Inferior parietal cortex (tissue), 1 donor: ENCODE measurements at regions not wholly inside any gene's neighbourhood (a gene's known extent, or its start where the extent isn't known, plus 50 kb on each side); places are given as distances from the start of the nearest gene placed in this dataset.
A peak's percentile ranks its signal among the peaks of the same experiment; 100 is the strongest.
"Not testable (repeated sequence)": the region's sequence is repeated elsewhere in the genome, so short reads cannot be mapped to it uniquely, and the experiment has no call there.

ENCODE experiments used
- DNase-seq: peaks from one replicate; pipeline ENCODE4 v3.0.0-alpha.2; 2016; ENCODE audit errors: extremely low spot score

DNA sequence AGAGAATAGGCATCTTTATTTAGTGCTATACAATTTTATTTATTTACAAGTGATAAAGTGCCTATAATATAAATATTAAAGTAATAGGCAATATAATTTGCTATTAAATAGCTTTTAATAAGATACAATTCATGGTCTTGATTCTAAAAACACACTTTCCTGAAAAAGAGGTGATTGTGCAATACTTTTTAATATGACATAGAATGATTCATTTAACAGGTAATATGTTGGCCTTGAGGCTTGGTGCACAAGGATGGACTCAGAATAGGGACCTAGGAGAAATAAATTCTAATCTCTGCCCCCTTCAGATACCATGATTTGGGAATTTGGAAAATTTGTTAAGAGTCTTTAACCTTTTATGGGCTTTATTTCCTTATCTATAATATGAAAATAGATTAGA is 149.9 kb upstream of the FUT9 start:
- no peak for DNase-seq

DNA sequence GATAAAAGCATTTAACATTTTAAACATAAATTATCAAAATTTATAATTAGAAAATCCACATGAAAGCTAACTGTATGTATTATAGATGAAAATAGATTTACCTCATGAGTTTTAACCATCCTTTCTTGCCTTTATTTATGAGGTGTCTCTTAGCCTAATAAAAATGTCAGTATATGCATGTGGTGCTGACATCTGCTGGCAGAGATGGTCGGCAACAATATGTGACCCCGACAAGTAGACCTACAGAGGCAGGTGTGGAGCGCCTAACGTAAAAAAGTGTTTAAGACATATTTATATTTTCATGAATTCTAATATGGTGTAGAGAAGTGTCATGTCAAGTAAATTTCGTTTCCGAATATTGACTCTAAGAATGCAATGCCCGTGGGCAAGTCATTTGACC is 149.0 kb upstream of the FUT9 start:
- no peak for DNase-seq

DNA sequence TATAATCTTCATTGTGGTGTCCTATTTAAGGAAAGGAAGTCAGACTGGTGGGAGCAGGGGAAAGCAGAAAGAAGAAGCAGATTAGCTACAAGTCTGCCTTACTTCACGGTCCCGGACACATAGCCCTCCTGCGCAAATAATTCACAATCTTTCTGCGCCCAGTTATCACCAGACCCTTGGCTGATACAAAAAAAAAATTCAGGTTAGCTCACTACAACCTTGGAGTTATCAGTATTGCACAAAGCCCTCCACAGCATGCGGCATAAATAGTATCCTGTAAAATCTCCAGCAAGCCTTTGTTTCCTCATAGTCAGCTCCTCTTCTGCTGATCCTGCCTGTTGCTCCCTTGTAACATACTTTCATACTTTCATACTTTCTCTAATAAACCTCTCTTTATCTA is 148.6 kb upstream of the FUT9 start:
- no peak for DNase-seq

DNA sequence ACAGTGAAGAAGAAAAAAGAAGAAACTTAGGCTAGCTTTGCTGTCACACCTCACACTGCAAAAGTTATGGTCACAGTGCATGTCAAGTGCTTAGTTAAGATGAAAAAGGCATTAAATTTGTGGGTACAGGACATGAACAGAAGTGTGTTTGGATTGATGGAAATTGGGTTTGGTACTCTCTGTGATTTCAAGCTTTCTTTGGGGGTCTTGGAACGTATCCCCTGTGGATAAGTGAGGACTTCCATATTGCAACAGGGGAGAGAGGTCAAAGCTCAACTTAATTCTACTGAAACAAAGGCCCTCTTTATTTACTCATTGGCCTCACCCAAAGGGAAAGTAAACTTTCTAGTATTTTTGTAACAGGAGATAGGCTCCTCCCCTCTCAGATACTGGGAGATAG is 138.3 kb upstream of the FUT9 start:
- DNase-seq, result no peak

DNA sequence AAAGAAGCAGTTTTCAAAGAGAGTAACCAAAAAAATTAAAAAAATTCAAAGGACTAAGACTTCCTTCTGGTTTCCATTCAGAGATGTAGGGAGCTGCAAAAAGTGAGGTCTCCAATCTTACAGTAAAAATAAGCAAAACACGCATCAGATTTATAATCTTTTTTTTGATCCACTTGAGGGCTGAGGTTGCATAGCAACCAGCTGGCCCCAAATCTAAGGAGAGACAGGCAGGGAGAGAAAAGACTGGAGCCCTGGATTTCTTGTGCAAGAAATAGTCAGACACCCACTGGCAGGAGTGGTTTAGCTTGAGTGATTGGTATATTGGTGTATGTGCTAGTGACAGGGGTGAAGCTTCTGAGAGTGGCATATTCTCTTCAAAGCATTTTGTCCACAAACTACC is 135.9 kb upstream of the FUT9 start:
- DNase-seq, result no peak

DNA sequence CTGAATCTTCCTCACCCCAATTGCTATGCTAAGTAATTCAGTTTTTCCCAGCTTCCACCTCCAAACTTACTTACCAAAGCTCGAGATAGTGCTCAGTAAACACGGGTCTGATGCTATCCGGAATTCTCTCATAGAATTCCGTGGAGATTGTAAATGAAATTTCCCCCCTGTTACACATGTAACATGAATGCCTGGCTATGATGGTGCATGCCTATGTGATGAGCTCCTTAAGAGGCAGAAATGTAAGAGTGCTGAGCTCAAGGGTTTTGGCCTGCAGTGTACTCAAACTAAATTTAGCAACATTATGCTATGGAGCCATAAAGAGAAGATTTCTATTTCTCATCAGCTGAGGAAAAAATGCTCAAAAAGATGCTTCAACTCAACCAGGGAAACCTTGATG is 133.4 kb upstream of the FUT9 start:
- no peak for DNase-seq

DNA sequence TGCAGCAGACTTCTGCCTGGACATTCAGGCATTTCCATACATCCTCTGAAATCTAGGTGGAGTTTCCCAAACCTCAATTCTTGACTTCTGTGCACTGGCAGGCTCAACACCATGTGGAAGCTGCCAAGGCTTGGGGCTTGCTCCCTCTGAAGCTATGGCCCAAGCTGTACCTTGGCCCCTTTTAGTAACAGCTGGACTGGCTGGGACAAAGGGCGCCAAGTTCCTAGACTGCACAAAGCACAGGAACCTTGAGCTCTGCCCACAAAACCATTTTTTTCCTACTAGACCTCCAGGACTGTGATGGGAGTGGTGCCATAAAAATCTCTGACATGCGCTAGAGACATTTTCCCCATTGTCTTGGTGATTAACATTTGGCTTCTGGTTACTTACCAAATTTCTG is 127.1 kb upstream of the FUT9 start:
- not testable (repeated sequence) for DNase-seq

DNA sequence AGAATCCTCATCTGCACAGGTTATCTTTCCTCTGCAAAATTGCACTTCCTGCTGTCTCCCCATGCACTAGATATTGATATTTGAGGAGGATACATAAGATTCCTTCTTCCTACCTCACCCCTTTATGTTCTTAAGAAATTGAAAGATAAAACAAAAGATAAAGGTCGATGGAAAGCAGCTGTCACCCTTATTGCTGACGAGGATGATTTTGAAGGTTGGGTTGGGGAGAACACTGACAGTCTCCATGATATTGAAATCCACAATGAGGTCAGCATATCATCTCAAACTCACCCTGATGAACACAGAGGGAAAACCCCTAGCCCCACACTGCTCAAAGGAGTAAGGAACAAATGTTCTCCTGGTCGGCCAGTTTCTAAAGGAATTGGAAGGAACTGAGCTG is 110.6 kb upstream of the FUT9 start:
- DNase-seq, result no peak

DNA sequence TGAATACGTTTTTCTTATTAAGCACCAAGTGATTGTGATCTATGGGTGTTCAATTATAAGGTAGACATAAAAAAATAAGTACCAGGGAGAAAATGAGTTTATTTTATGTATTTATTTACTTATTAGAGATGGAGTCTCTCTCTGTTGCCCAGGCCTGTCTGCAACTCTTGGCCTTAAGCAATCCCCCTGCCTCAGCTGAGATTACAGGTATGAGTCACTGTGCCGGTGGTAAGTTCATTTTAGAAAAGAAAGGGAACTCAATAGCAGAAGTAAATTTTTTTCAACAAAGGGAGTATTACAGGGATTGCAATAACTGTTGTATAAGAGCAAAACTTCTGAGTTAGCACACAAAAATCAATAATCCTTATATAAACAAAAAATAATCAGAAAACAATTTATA is 98.7 kb upstream of the FUT9 start:
- no peak for DNase-seq

DNA sequence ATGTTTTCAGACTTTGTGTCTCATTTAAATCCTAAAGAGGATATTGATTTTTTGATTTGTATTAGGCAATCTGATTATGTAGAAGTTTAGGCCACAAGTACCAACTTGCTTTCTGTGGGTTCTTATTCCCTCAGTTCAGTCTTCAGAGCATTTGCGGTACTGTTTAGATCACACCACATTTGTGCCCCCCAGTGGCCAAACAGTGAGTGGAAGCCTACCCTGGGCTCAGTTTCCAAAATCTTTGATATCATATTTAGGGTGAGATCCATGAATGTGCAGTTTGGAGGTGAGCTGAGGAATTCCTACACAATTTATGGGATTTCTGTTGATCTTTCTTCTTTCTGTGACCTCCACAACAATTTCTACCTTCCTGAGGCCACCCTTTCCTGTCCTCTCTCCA is 92.3 kb upstream of the FUT9 start:
- no peak for DNase-seq

DNA sequence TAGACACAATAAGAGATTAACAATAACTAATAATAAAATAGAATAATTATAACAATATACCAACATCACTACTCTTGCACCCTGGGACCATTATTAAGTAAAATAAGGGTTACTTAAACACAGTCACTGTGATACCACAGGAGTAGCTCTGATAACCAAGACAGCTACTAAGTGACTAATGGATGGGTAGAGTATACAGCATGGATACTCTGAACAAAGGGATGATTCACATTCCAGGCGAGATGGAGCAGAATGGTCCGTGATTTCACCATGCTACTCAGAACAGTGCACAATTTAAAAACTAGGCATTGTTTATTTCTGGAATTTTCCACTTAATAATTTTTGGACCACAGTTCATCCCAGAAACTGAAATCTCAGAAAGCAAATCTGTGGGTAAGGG is 80.0 kb upstream of the FUT9 start:
- DNase-seq, result no peak

DNA sequence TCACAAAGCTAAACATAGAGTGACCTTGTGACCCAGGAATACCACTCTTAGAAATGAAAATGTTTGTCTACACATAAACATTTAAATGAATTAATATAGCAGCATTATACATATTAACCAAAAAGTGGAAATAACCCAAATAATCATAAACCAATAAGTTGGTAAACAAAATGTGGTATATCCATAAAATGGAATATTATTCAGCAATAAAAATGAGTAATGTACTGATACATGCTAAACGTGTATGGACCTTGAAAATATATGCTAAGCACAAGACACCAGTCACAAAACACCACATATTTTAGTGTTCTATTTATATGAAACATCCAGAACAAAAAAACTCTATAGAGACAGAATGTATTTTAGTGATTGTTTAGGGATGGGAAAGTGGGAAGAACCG is 68.9 kb upstream of the FUT9 start:
- no peak for DNase-seq

DNA sequence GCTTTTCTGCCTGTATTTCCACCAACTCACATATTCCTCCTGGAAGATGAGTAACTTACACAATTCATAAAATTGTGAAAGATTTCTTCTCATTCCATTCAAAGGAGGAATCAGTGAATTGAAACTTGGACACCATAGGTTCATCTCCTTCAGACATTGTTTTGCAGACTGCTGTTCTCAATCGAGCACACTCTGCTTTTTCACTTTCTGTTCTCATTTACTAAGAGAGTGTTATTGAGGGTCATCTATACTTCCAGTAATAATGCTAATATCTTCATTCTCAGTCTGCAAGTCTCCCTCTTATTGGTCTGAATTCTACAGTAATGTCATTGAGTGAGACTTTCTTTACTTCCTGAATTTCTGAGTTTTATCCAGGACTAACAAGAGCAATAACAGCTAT is 67.5 kb upstream of the FUT9 start:
- DNase-seq, result peak; percentile 17

DNA sequence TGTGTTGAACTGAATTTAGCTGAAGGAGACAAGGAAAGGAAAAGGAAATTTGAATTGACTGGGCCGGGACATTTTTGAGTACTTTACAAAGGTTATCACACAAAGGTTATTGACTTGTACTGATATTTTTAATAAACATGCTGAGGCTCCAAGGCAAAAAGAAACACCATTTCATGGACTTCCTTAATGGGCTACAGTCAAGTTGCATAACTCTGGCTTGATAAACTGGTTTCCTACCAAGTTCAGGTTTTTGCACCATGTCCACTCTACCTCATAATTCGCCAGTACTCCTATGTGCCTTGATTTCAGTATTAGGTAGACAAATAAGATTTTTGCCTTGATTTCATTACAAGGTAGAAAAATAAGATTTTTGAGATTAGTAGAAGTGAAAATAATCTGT is 65.8 kb upstream of the FUT9 start:
- DNase-seq, result no peak

DNA sequence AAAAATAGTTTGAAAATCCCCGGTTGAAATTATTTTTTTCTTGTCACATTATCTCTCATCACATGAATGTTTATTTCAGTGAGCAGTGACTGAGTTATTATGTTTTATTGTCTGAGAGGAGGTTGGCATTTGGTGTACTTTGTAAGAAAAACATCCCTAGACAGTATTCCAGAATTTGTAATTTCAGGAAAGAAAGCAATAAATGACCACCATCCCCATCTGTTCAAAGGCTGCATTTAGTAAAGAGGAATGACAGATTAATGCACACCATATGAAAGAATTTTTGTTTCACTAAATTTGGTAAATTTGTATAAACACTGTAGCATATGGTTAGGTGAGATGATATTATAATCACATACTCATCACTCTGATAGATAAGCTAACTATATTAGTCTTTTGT is 57.1 kb upstream of the FUT9 start:
- DNase-seq, result no peak

DNA sequence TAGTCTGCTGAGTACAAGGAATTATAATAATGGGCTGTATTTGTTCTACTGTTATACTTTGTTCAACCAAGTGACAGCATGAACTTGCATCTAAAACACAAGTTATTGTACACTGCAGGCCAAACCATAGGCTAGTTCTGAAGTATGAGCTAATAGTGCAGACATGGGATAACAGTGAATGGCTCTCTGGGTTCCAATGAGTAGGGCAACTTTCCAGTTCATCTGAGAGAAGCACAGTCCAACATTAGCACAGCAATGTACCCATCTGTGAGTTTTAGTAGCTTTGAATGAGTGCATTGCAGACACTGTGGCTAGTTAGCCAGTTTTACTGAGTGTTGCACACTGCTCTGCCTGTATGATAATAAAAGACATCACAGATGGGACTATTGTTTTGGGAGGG is 56.5 kb upstream of the FUT9 start:
- DNase-seq, result peak; percentile 36
